ENCODE measurements at regions not wholly inside any gene's neighbourhood (a gene's known extent, or its start where the extent isn't known, plus 50 kb on each side); places are given as distances from the start of the nearest gene placed in this dataset.

GRCh38 chr6:145028144-145028818 lies 707.0 kb downstream of the EPM2A start (continued):
- TF ChIP-seq ZNF775 (CRISPR knock-in tag; IDR thresholded peaks at IDR 0.05; ENCODE audit: borderline replicate concordance) (no peak), ZNF770 (CRISPR knock-in tag; IDR thresholded peaks at IDR 0.05) (no peak), PPARG (CRISPR knock-in tag; conservative IDR thresholded peaks at IDR 0.05) (peak; percentile 42; the same call in 1 of the 2 replicates), ZNF670 (CRISPR knock-in tag; IDR thresholded peaks at IDR 0.05; ENCODE audit: borderline replicate concordance) (no peak), ZFP37 (CRISPR knock-in tag; IDR thresholded peaks at IDR 0.05; ENCODE audit: borderline replicate concordance) (no peak), ZNF382 (CRISPR knock-in tag; IDR thresholded peaks at IDR 0.05; ENCODE audit: borderline replicate concordance) (no peak), HMGXB4 (CRISPR knock-in tag; IDR thresholded peaks at IDR 0.05; ENCODE audit: borderline replicate concordance in 1 of 2, low read depth in 1 of 2) (0 out of 4 replicates have a peak, but pooled peaks of 1 of the 2 experiments have one; percentile 32), NFIC (IDR thresholded peaks at IDR 0.05; ENCODE audit: low read length) (no peak), PHF8 (CRISPR knock-in tag; IDR thresholded peaks at IDR 0.05) (no peak), SAP130 (CRISPR knock-in tag; IDR thresholded peaks at IDR 0.05; ENCODE audit: low read depth) (0 out of 2 replicates have a peak, but pooled peaks have one; percentile 21), HMG20A (CRISPR knock-in tag; IDR thresholded peaks at IDR 0.05; ENCODE audit: borderline replicate concordance) (peak; percentile 14; the same call in 1 of the 2 replicates), FOXK1 (CRISPR knock-in tag; IDR thresholded peaks at IDR 0.05; ENCODE audit: borderline replicate concordance, low read depth) (no peak), RFX5 (IDR thresholded peaks at IDR 0.05; ENCODE audit: low read depth, low read length) (no peak), IRX3 (CRISPR knock-in tag; IDR thresholded peaks at IDR 0.05; ENCODE audit: borderline replicate concordance, low read depth) (no peak), ZGPAT (CRISPR knock-in tag; IDR thresholded peaks at IDR 0.05) (0 out of 2 replicates have a peak, but pooled peaks have one; percentile 19), ZSCAN22 (CRISPR knock-in tag; IDR thresholded peaks at IDR 0.05) (no peak), ZNF256 (CRISPR knock-in tag; conservative IDR thresholded peaks at IDR 0.05) (no peak), THYN1 (CRISPR knock-in tag; IDR thresholded peaks at IDR 0.05; ENCODE audit: borderline replicate concordance, low read depth) (no peak), ZNF549 (CRISPR knock-in tag; IDR thresholded peaks at IDR 0.05) (no peak), ETS1 (CRISPR knock-in tag; IDR thresholded peaks at IDR 0.05) (no peak), CEBPB (IDR thresholded peaks at IDR 0.05; ENCODE audit: borderline replicate concordance, low read depth, low read length) (no peak), TEF (CRISPR knock-in tag; IDR thresholded peaks at IDR 0.05) (no peak), ZMAT5 (CRISPR knock-in tag; IDR thresholded peaks at IDR 0.05; ENCODE audit: borderline replicate concordance, low read depth) (no peak)

All from HepG2 (cell line).